AG09309 (cell line): ENCODE measurements at regions not wholly inside any gene's neighbourhood (a gene's known extent, or its start where the extent isn't known, plus 50 kb on each side); places are given as distances from the start of the nearest gene placed in this dataset.

Source experiments
- DNase-seq: peaks from one replicate; pipeline ENCODE4 v3.0.0-alpha.2; 2010; ENCODE audit warnings: low read depth
- H3K4me3 ChIP-seq: 2 replicates; pipeline ENCODE4 v1.5.1; 2011; ENCODE audit warnings: mild to moderate bottlenecking, low read depth, low read length, moderate library complexity; ENCODE audit not compliant: control insufficient read depth
- TF ChIP-seq, protein P1 (sequence below): IDR thresholded peaks from 2 replicates; pipeline ENCODE4 v1.5.1; 2011; ENCODE audit warnings: mild to moderate bottlenecking, low read depth, low read length, inconsistent platforms; ENCODE audit not compliant: insufficient read depth, control insufficient read depth; ENCODE audit errors: missing control alignments

DNA sequence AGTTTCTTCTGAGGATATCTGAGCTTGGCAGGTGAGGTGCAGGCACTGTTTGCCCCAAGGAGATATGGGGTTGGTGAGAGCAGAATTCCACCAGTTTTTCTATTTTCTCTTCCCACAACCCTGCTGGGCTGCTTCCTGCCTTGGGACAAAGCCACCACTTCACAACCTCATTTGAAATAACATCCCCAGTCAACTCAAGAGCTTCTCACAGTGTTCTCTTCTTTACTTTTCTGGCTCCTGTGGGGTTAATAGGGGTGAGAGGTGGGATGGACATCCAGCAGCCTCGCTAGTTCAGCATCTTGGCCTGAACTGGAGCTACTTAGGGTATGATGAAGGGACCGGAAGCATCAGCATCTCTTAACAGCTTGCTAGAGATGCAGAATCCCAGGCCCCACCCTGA lies 106.3 kb downstream of the SLC4A3 start:
- H3K4me3 ChIP-seq: no peak overlapping the region
- no peak for DNase-seq
- TF ChIP-seq, protein P1, sequence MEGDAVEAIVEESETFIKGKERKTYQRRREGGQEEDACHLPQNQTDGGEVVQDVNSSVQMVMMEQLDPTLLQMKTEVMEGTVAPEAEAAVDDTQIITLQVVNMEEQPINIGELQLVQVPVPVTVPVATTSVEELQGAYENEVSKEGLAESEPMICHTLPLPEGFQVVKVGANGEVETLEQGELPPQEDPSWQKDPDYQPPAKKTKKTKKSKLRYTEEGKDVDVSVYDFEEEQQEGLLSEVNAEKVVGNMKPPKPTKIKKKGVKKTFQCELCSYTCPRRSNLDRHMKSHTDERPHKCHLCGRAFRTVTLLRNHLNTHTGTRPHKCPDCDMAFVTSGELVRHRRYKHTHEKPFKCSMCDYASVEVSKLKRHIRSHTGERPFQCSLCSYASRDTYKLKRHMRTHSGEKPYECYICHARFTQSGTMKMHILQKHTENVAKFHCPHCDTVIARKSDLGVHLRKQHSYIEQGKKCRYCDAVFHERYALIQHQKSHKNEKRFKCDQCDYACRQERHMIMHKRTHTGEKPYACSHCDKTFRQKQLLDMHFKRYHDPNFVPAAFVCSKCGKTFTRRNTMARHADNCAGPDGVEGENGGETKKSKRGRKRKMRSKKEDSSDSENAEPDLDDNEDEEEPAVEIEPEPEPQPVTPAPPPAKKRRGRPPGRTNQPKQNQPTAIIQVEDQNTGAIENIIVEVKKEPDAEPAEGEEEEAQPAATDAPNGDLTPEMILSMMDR: no peak

DNA sequence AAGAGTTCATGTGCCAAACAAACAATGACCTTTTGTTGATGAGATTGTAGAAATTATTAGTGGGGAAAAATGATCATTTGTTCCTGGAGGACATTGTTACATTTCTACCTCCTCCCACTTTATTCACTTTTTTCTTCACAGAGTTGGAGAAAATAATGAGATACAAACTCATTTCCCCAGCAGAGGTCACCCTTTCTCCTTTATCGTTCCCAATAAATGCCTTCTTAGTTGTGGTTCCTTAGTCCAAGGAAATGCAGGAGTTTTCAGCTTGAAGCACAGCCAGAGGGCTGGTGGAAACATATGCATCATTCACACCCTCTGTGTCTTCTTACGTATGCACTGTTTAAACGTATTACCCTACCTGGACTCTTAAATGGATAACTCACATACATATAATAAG lies 108.8 kb downstream of the SLC4A3 start:
- DNase-seq: peak; percentile 53
- TF ChIP-seq, protein P1: peak; percentile 58
- no peak overlapping the region for H3K4me3 ChIP-seq

DNA sequence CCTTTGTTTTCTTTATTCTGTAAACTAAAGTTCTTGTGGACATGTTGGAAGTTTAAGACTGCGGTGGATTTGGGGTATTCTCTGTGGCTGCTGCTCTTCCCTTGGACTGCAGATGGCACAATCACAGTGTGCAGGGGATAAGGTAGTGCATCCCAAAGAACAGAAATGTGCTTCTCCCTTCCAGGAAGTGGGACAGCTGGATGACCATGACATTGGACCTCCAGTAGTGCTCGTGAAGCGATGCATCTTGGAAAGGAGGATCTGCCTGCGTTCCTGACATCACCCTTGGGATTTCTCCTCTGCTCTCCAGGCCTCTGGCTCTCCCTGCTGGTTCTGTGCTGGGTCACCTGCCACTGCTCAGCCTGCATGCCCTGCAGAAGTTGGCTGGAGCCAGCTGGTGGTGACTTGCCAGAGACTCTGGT lies 109.9 kb downstream of the SLC4A3 start:
- TF ChIP-seq, protein P1: peak; percentile 67
- no peak for DNase-seq
- H3K4me3 ChIP-seq: no peak overlapping the region

DNA sequence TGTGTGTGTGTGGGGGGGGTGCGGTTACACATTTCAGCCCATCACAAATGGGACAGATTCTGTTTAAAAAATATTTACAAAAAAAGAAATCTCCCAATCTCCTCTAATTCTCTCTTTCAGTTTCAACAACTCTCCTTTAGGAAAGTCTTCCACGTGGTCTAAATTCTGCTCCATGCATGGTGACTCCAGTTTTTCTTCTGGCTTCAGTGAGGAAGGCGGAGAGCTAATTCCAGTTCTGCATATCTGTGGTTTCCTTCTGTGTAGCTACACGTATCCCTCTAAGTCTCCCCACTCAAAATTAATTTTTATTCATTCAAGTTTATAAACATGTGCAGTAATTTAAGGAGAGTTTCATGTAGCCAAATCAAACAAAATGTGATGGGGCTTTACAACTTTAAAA lies 111.6 kb downstream of the SLC4A3 start:
- no peak for DNase-seq
- TF ChIP-seq, protein P1: no peak
- no peak overlapping the region for H3K4me3 ChIP-seq

DNA sequence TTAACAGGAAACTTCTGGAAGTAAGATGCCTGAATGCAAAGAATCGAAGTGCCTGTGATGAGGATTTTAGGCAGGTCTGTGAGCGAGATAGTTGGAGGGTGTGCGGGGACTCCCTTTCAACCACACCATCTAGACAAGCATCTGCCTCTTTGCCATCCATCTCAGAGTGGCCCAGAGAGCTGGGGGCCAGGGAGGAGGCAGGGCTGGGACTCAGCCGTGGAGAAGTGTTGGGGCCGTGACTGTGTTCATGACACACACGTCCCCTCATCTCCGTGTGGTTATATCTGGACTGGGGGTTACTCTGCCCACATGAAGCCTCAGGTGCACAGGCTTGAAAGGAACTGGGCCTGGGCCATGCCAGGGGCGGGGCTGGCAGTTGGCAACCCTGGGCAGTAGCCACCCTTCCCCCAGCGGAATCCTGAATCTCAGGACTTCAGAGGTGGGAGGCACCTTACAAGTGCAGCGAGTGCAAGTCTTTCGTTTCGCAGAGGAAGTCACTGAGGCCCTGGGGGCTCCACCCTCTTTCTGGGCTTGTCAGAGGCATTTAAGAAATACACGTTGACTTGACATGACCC lies 112.5 kb downstream of the SLC4A3 start:
- H3K4me3 ChIP-seq: no peak overlapping the region
- TF ChIP-seq, protein P1: no peak
- DNase-seq: no peak

DNA sequence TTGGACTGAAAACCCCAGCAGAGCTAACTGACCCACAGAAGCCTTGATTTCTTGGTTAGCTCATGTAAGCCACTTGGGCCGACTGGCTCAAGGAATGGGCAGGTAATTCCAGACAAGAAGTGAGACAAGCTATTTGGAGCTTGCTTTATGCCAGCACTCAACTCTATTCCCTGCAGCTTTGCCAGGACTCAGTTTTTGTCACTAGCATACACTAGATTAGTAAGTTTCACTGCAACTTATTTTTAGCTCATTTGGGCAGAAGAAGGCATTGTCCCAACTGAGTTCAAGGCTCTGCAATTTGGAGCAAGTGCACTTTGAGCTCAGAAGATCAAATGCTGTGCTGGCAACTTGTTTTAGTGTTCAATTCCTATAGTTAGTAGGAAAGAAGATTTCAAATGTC lies 116.1 kb downstream of the SLC4A3 start:
- DNase-seq: no peak
- TF ChIP-seq, protein P1: no peak
- no peak overlapping the region for H3K4me3 ChIP-seq

DNA sequence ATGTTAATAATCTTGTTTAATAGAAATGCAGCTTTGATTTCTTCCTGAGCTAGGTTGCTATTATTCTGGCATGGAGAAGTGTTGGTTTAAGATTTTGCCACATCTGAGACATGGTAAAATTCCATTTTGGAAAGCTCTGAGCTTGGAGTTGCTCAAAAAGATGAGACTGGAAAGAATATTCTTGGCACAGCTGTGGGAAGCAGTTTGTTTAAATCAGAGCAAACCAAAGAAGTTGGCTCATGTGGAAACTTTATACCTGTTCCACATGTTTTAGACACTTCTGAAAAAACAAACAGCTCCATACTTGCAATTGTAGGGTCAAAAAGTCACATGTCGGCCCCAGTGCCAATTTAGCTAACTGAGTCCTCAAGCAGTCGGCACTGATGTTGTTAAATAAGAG lies 116.6 kb downstream of the SLC4A3 start:
- H3K4me3 ChIP-seq: no peak overlapping the region
- no peak for DNase-seq
- TF ChIP-seq, protein P1: no peak
